Smooth muscle cell (in vitro differentiated cells): ENCODE measurements at regions not wholly inside any gene's neighbourhood (a gene's known extent, or its start where the extent isn't known, plus 50 kb on each side); places are given as distances from the start of the nearest gene placed in this dataset.

Experiments
- DNase-seq: peaks from one replicate; lab custom pipeline; 2025; ENCODE audit not compliant: unreplicated experiment; lab: John Stamatoyannopoulos, UW
- H2AFZ ChIP-seq: fragments of 200-600 bp; sonication (generic); 2 replicates; pipeline ENCODE4 v1.6.0; 2016; ENCODE audit warnings: antibody characterized with exemption, low read depth, mild to moderate bottlenecking
- H3F3A ChIP-seq: fragments of 200-600 bp; sonication (generic); 2 replicates; pipeline ENCODE4 v1.6.0; 2017; ENCODE audit warnings: antibody characterized with exemption, low read depth
- H3K27ac ChIP-seq: fragments of 200-600 bp; sonication (generic); 2 replicates; pipeline ENCODE4 v1.5.1; 2016; ENCODE audit warnings: low read depth, mild to moderate bottlenecking
- H3K27me3 ChIP-seq: fragments of 200-600 bp; sonication (generic); 2 replicates; pipeline ENCODE4 v1.6.1; 2016; ENCODE audit warnings: low read depth, mild to moderate bottlenecking
- H3K36me3 ChIP-seq: fragments of 200-600 bp; sonication (generic); 2 replicates; pipeline ENCODE4 v1.5.1; 2016; ENCODE audit warnings: low read depth
- H3K4me1 ChIP-seq: fragments of 200-600 bp; sonication (generic); 2 replicates; pipeline ENCODE4 v1.5.1; 2016; ENCODE audit warnings: low read depth
- H3K4me2 ChIP-seq: fragments of 200-600 bp; sonication (generic); 2 replicates; pipeline ENCODE4 v1.6.0; 2016; ENCODE audit warnings: mild to moderate bottlenecking
- H3K4me3 ChIP-seq: fragments of 200-600 bp; sonication (generic); 2 replicates; pipeline ENCODE4 v1.5.1; 2016; ENCODE audit warnings: mild to moderate bottlenecking
- H3K79me2 ChIP-seq: fragments of 200-600 bp; sonication (generic); 2 replicates; pipeline ENCODE4 v1.6.0; 2016; ENCODE audit warnings: low read depth, mild to moderate bottlenecking
- H3K9ac ChIP-seq: fragments of 200-600 bp; sonication (generic); 2 replicates; pipeline ENCODE4 v1.6.0; 2016; ENCODE audit warnings: low read depth
- H3K9me3 ChIP-seq: fragments of 200-600 bp; sonication (generic); replicated peaks from 2 replicates; pipeline ENCODE4 v1.5.1; 2016; ENCODE audit warnings: low read depth
- H4K20me1 ChIP-seq: fragments of 200-600 bp; sonication (generic); 2 replicates; pipeline ENCODE4 v1.6.0; 2016; ENCODE audit warnings: low read depth
- WGBS: methylation state at CpG from one replicate; pipeline ENCODE4 v1.1.7; 2016; ENCODE audit warnings: low lambda C conversion rate; 5-methylcytosine and 5-hydroxymethylcytosine counted together
- TF ChIP-seq, protein P1 (sequence below): fragments of 200-600 bp; sonication (generic); IDR thresholded peaks from 2 replicates; pipeline ENCODE4 v1.5.1; 2017; ENCODE audit warnings: borderline replicate concordance, mild to moderate bottlenecking, antibody characterized with exemption; ENCODE audit not compliant: insufficient read depth, poor library complexity, severe bottlenecking

DNA sequence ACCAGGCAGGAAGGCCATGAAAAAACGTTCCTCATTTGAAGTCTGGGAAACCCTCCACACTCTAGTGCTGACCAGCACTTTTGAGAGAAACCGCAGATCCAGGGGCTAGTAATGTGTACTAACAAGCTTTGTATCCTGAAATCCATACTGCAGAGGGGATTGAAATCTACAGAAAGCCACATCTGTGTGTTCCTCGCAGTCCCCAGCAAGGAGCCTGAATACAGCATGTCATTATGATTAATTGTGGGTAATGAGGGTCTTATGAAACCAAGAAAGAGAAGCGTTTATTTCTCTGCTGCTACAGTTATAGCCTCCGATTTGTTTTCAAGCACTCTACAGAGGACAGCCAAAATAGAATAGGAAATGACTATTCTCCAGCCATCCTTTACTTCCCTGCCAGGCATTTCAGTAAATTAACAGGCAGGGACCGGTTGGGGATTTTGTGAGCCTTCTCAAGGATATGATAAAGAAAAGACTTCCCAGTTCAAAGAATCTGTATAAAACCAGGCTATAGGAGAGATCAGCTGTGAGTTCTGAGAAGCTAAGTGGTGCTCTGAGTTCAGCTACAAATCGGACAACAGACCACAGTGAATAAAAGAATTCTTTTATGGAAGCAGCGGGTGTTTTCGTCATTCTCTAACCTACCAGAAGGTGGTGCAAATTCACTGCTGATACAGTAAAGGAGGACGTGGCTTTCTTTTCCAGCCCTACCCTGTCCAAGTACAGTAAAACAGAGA lies 133.4 kb downstream of the INSIG2 start:
- Histone ChIP-seq H3K9me3 (no peaks in the 10 kb centered on the region), H2AFZ (peak overlapping the region; percentile 38), H3K4me1 (peaks cover 19% of the 10 kb centered on the region), H3K4me2 (no peak overlapping the region), H3F3A (no peaks in the 10 kb centered on the region), H3K4me3 (no peak overlapping the region), H3K27me3 (peaks cover 15% of the 10 kb centered on the region), H4K20me1 (no peaks in the 10 kb centered on the region), H3K27ac (no peak overlapping the region), H3K9ac (no peak overlapping the region), H3K36me3 (no peaks in the 10 kb centered on the region), H3K79me2 (no peaks in the 10 kb centered on the region)
- WGBS = 37% methylated on average over 10 of the region's 10 CpGs
- DNase-seq = no peak
- TF ChIP-seq, protein P1, sequence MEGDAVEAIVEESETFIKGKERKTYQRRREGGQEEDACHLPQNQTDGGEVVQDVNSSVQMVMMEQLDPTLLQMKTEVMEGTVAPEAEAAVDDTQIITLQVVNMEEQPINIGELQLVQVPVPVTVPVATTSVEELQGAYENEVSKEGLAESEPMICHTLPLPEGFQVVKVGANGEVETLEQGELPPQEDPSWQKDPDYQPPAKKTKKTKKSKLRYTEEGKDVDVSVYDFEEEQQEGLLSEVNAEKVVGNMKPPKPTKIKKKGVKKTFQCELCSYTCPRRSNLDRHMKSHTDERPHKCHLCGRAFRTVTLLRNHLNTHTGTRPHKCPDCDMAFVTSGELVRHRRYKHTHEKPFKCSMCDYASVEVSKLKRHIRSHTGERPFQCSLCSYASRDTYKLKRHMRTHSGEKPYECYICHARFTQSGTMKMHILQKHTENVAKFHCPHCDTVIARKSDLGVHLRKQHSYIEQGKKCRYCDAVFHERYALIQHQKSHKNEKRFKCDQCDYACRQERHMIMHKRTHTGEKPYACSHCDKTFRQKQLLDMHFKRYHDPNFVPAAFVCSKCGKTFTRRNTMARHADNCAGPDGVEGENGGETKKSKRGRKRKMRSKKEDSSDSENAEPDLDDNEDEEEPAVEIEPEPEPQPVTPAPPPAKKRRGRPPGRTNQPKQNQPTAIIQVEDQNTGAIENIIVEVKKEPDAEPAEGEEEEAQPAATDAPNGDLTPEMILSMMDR = peak; percentile 75

DNA sequence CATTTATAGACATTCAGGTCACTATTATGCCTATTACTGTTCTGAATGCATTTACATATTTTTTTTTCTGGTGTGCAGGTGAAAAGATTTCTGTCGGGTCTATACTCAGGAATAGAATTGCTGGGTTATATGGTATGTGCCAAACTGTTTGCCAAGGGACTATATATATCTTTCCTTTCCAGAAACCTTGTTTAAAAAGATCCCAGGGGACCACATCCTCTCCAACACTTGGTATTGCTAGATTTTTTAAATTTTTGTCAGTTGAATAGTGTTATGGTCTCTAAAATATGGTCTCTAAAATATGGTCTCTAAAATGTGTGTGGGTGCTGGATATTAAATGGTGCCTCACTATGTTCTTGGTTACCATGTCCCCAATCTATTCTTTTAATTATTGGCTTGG lies 131.3 kb downstream of the INSIG2 start:
- H3F3A ChIP-seq = no peaks in the 10 kb centered on the region
- no peak overlapping the region for H3K9ac ChIP-seq
- WGBS = 82% methylated on average over 1 of the region's 1 CpG
- H3K4me2 ChIP-seq = no peak overlapping the region
- H3K4me3 ChIP-seq = no peak overlapping the region
- no peaks in the 10 kb centered on the region for H3K9me3 ChIP-seq
- no peaks in the 10 kb centered on the region for H3K79me2 ChIP-seq
- H3K27ac ChIP-seq = no peak overlapping the region
- TF ChIP-seq, protein P1 = no peak
- H3K36me3 ChIP-seq = no peaks in the 10 kb centered on the region
- H2AFZ ChIP-seq = no peak overlapping the region
- peaks cover 21% of the 10 kb centered on the region for H3K27me3 ChIP-seq
- H4K20me1 ChIP-seq = no peaks in the 10 kb centered on the region
- peaks cover 15% of the 10 kb centered on the region for H3K4me1 ChIP-seq
- DNase-seq = no peak

DNA sequence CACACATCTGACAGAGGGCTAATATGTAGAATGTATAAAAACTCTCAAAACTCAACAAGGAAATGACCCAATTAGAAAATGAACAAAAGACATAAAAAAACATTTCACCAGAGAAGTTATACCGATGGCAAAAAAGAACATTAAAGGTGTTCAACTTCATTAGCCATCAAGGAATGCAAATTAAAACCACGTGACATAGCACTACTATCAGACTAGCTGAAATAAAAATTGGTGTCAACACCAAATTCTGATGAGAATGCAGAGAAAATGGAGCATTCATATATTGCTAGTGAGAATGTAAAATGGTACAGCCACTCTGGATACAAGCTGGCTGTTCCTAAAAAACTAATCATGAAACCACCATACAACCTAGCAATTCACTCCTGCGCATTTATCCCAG lies 128.0 kb downstream of the INSIG2 start:
- Histone ChIP-seq H4K20me1 (no peaks in the 10 kb centered on the region), H3K27me3 (peaks cover 14% of the 10 kb centered on the region), H3K36me3 (no peaks in the 10 kb centered on the region), H3K9me3 (no peaks in the 10 kb centered on the region), H3F3A (no peaks in the 10 kb centered on the region), H3K9ac (no peak overlapping the region), H3K4me3 (no peak overlapping the region), H2AFZ (no peak overlapping the region), H3K4me1 (no peaks in the 10 kb centered on the region), H3K4me2 (no peak overlapping the region), H3K79me2 (no peaks in the 10 kb centered on the region), H3K27ac (no peak overlapping the region)
- 89% methylated on average over 3 of the region's 3 CpGs for WGBS
- DNase-seq = no peak
- TF ChIP-seq, protein P1 = no peak

DNA sequence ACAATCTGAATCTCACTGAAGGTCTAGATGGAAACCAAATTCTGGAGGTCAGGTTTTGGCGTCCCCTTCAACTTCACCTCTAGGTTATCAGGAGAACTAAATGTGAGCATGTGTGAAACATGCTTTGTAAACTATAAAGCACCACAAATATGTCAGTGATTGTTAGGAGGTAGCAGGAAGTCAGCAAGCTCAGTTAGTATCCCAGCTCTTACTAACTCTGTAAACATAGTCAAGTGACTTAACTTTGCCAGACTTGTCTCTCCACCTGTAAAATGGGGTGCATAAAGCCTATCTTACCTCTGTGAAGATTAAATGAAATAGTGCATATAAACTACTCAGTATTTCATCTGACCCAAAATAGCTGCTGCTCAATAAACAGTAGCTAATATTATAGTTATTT lies 121.5 kb downstream of the INSIG2 start:
- no peaks in the 10 kb centered on the region for H3F3A ChIP-seq
- H3K4me1 ChIP-seq = no peaks in the 10 kb centered on the region
- no peaks in the 10 kb centered on the region for H3K79me2 ChIP-seq
- H3K4me3 ChIP-seq = no peak overlapping the region
- H3K36me3 ChIP-seq = no peaks in the 10 kb centered on the region
- H3K9ac ChIP-seq = no peak overlapping the region
- no peak for DNase-seq
- H3K9me3 ChIP-seq = no peaks in the 10 kb centered on the region
- no peak overlapping the region for H3K4me2 ChIP-seq
- no peak overlapping the region for H2AFZ ChIP-seq
- H4K20me1 ChIP-seq = no peaks in the 10 kb centered on the region
- TF ChIP-seq, protein P1 = no peak
- no peaks in the 10 kb centered on the region for H3K27me3 ChIP-seq
- no peak overlapping the region for H3K27ac ChIP-seq
- 92% methylated on average over 1 of the region's 1 CpG for WGBS
